IMR-90 (cell line): ENCODE measurements at regions not wholly inside any gene's neighbourhood (a gene's known extent, or its start where the extent isn't known, plus 50 kb on each side); places are given as distances from the start of the nearest gene placed in this dataset.

Source experiments
- ATAC-seq: fragments of 200-7000 bp; cut with Tn5 transposase; 2 replicates; pipeline ENCODE4 v1.9.1; 2020; ENCODE audit warnings: low read depth, mild to moderate bottlenecking, moderate library complexity
- BruUV-seq: library from RNA; stranded (reverse); fragments of 400-500 nt; replicated peaks from 2 replicates; lab custom pipeline; 2021; lab: Mats Ljungman, UMichigan
- CTCF ChIA-PET: fragments of 300-600 bp; formaldehyde crosslinking; extraction: SDS; loops from one replicate; lab custom pipeline; 2021; ENCODE audit warnings: antibody characterized with exemption; lab: Yijun Ruan, JAX
- POLR2A ChIA-PET: fragments of 300-600 bp; sonication (Branson Sonifier 250); formaldehyde crosslinking; loops from one replicate; lab custom pipeline; 2022; ENCODE audit warnings: antibody characterized with exemption; ENCODE audit not compliant: unreplicated experiment; lab: Charles Lee
- DNase-seq: peaks from one replicate; pipeline ENCODE4 v3.0.0; 2013
- H2AFZ ChIP-seq: replicated peaks from 2 replicates; pipeline ENCODE3; 2013; ENCODE audit warnings: low read length, mild to moderate bottlenecking; ENCODE audit not compliant: poor library complexity
- H2AK5ac ChIP-seq: 2 replicates; pipeline ENCODE4 v1.6.1; 2013; ENCODE audit warnings: low read depth, low read length, inconsistent platforms
- H2AK9ac ChIP-seq: replicated peaks from 2 replicates; pipeline ENCODE3; 2013; ENCODE audit warnings: mild to moderate bottlenecking, low read depth, low read length, moderate library complexity; ENCODE audit not compliant: poor library complexity
- H2BK120ac ChIP-seq: 2 replicates; pipeline ENCODE4 v1.6.1; 2013; ENCODE audit warnings: low read depth, low read length, inconsistent platforms
- H2BK15ac ChIP-seq: 3 replicates; pipeline ENCODE4 v1.6.1; 2013; ENCODE audit warnings: low read depth, low read length, inconsistent platforms
- H2BK20ac ChIP-seq: 2 replicates; pipeline ENCODE4 v1.6.1; 2013; ENCODE audit warnings: low read depth, mild to moderate bottlenecking, inconsistent platforms, low read length, moderate library complexity
- H2BK5ac ChIP-seq: 2 replicates; pipeline ENCODE4 v1.6.1; 2013; ENCODE audit warnings: mild to moderate bottlenecking, low read depth, low read length, inconsistent platforms; ENCODE audit not compliant: poor library complexity, severe bottlenecking
- H3K14ac ChIP-seq: replicated peaks from 2 replicates; pipeline ENCODE4 v1.6.1; 2013; ENCODE audit warnings: low read depth, low read length, inconsistent platforms
- H3K18ac ChIP-seq: 2 replicates; pipeline ENCODE4 v1.6.1; 2013; ENCODE audit warnings: low read depth, low read length, control low read depth
- H3K23ac ChIP-seq: 2 replicates; pipeline ENCODE4 v1.6.1; 2013; ENCODE audit warnings: low read depth, low read length, inconsistent platforms
- H3K27ac ChIP-seq: 2 replicates; pipeline ENCODE4 v1.5.1; 2013; ENCODE audit warnings: mild to moderate bottlenecking, control low read depth, low read length; ENCODE audit not compliant: insufficient read depth
- H3K27me3 ChIP-seq: 2 replicates; pipeline ENCODE4 v1.6.1; 2013; ENCODE audit warnings: low read length; ENCODE audit not compliant: control insufficient read depth, insufficient read depth
- H3K36me3 ChIP-seq: 2 replicates; pipeline ENCODE4 v1.6.1; 2013; ENCODE audit warnings: low read length, mixed read lengths; ENCODE audit not compliant: control insufficient read depth, insufficient read depth
- H3K4ac ChIP-seq: 2 replicates; pipeline ENCODE4 v1.6.1; 2013; ENCODE audit warnings: low read depth, low read length, inconsistent platforms
- H3K4me1 ChIP-seq: 2 replicates; pipeline ENCODE4 v1.6.1; 2013; ENCODE audit warnings: low read length, mixed read lengths; ENCODE audit not compliant: control insufficient read depth, insufficient read depth
- H3K4me2 ChIP-seq: 2 replicates; pipeline ENCODE4 v1.6.1; 2013; ENCODE audit warnings: low read depth, mild to moderate bottlenecking, control low read depth, low read length, moderate library complexity
- H3K4me3 ChIP-seq: 2 replicates; pipeline ENCODE4 v1.5.1; 2013; ENCODE audit warnings: low read depth, mild to moderate bottlenecking, control low read depth, low read length, moderate library complexity; ENCODE audit not compliant: insufficient read depth
- H3K56ac ChIP-seq: 2 replicates; pipeline ENCODE4 v1.6.1; 2013; ENCODE audit warnings: low read length, inconsistent platforms; ENCODE audit not compliant: insufficient read depth; ENCODE audit errors: extremely low read depth
- H3K79me1 ChIP-seq, 2 experiments: 2 replicates each; pipeline ENCODE4 v1.6.1; 2013; ENCODE audit warnings: low read length in 2 of 2, inconsistent platforms in 1 of 2, low read depth in 1 of 2
- H3K9ac ChIP-seq: 2 replicates; pipeline ENCODE4 v1.6.1; 2013; ENCODE audit warnings: low read depth, low read length, control low read depth
- H3K9me1 ChIP-seq: 2 replicates; pipeline ENCODE4 v1.6.1; 2013; ENCODE audit warnings: low read length, inconsistent platforms; ENCODE audit not compliant: insufficient read depth
- H3K9me3 ChIP-seq: 2 replicates; pipeline ENCODE4 v1.6.1; 2013; ENCODE audit warnings: low read length; ENCODE audit not compliant: control insufficient read depth, insufficient read depth
- H4K20me1 ChIP-seq: 2 replicates; pipeline ENCODE4 v1.6.1; 2013; ENCODE audit warnings: low read length, inconsistent platforms; ENCODE audit not compliant: insufficient read depth
- H4K5ac ChIP-seq: 2 replicates; pipeline ENCODE4 v1.6.1; 2013; ENCODE audit warnings: mild to moderate bottlenecking, low read depth, low read length, control low read depth
- H4K8ac ChIP-seq, 2 experiments: 2 replicates each; pipeline ENCODE4 v1.6.1; 2013; ENCODE audit warnings: low read depth in 2 of 2, low read length in 2 of 2, control low read depth in 1 of 2, inconsistent platforms in 1 of 2
- H4K91ac ChIP-seq: 2 replicates; pipeline ENCODE4 v1.6.1; 2013; ENCODE audit warnings: low read depth, low read length, inconsistent platforms; ENCODE audit not compliant: insufficient read depth
- CEBPB ChIP-seq: IDR thresholded peaks from 2 replicates; pipeline ENCODE4 v1.6.1; 2012; ENCODE audit warnings: low read depth, low read length, improper control_type of control experiment
- CTCF ChIP-seq: conservative IDR thresholded peaks from 2 replicates; pipeline ENCODE4 v1.5.1; 2012; ENCODE audit warnings: mild to moderate bottlenecking, low read depth, low read length, improper control_type of control experiment
- FOS ChIP-seq: fragments of 150-350 bp; IDR thresholded peaks from 2 replicates; pipeline ENCODE4 v1.6.1; 2016; ENCODE audit warnings: low read depth, low read length
- MAFK ChIP-seq: IDR thresholded peaks from 2 replicates; pipeline ENCODE4 v1.6.1; 2012; ENCODE audit warnings: low read depth, low read length, improper control_type of control experiment
- NFE2L2 ChIP-seq: fragments of 150-350 bp; IDR thresholded peaks from 2 replicates; pipeline ENCODE4 v1.6.1; 2016; ENCODE audit warnings: low read depth, mild to moderate bottlenecking, low read length
- POLR2A ChIP-seq: IDR thresholded peaks from 2 replicates; pipeline ENCODE4 v1.6.1; 2012; ENCODE audit warnings: mild to moderate bottlenecking, low read depth, low read length
- RCOR1 ChIP-seq: IDR thresholded peaks from 2 replicates; pipeline ENCODE4 v1.6.1; 2012; ENCODE audit warnings: mild to moderate bottlenecking, low read length, improper control_type of control experiment; ENCODE audit not compliant: insufficient replicate concordance
- RFX5 ChIP-seq: IDR thresholded peaks from 2 replicates; pipeline ENCODE4 v1.8.0; 2012; ENCODE audit warnings: low read depth, mild to moderate bottlenecking, low read length, moderate library complexity
- USF2 ChIP-seq: fragments of 150-350 bp; IDR thresholded peaks from 2 replicates; pipeline ENCODE4 v1.6.1; 2017; ENCODE audit warnings: mild to moderate bottlenecking, antibody characterized with exemption, low read length, low read depth
- WGBS, 2 experiments: methylation state at CpG; one replicate each; pipeline versions ENCODE4 v1.1.5 to v1.1.7; 2013; ENCODE audit warnings: missing lambda C conversion rate in 2 of 2; ENCODE audit not compliant: insufficient read length in 1 of 2; ENCODE audit errors: extremely low coverage in 2 of 2; 5-methylcytosine and 5-hydroxymethylcytosine counted together
- dilution Hi-C: fragments of 300-500 bp; cut with HindIII; formaldehyde crosslinking; loops from one replicate; pipeline ENCODE4 v1.14.3; 2018; ENCODE audit warnings: low sequenced_read_pairs; ENCODE audit not compliant: unreplicated experiment
- in situ Hi-C: fragments of 300-500 bp; cut with MboI; formaldehyde crosslinking; loops from 3 replicates; pipeline ENCODE4 v1.14.3; 2019; ENCODE audit warnings: low sequenced_read_pairs, inconsistent platforms, mixed read lengths
- intact Hi-C: fragments of 100-400 bp; cut with micrococcal nuclease; formaldehyde crosslinking; loops from 2 replicates; pipeline ENCODE4 v1.10.0; 2022

- no TSS peak for BruUV-seq
- in situ Hi-C loops (no loop called here), intact Hi-C loops (no loop called here)
Observed at GRCh38 chr1:162937716-162938395, 76.9 kb upstream of the CCDC190 start.

More at GRCh38 chr1:162937716-162938395, 76.9 kb upstream of the CCDC190 start:
- no peak overlapping the region for H2BK20ac ChIP-seq
- H4K8ac ChIP-seq, result no peak overlapping the region
- H3K56ac ChIP-seq, result no peak overlapping the region
- no peak overlapping the region for H2AK9ac ChIP-seq
- no peak overlapping the region for H2BK5ac ChIP-seq
- TF ChIP-seq CTCF (no peak), NFE2L2 (no peak), USF2 (no peak), RCOR1 (no peak), FOS (no peak), POLR2A (no peak), MAFK (no peak), RFX5 (no peak), CEBPB (no peak)
- no peaks in the 10 kb centered on the region for H3K27me3 ChIP-seq
- H3K4ac ChIP-seq, result no peak overlapping the region
- H3K23ac ChIP-seq, result no peak overlapping the region
- H3K4me1 ChIP-seq, result no peaks in the 10 kb centered on the region; the same call in 1 of the 2 replicates
- DNase-seq, result no peak
- no peak overlapping the region for H2AFZ ChIP-seq
- H2BK15ac ChIP-seq, result no peak overlapping the region
- ChIA-PET CTCF (no interaction called here), POLR2A (no interaction called here)
- H4K5ac ChIP-seq, result no peak overlapping the region
- no peak overlapping the region for H3K9ac ChIP-seq
- no peaks in the 10 kb centered on the region for H3K36me3 ChIP-seq
- H3K14ac ChIP-seq, result no peak overlapping the region
- H2AK5ac ChIP-seq, result no peak overlapping the region
- no peak overlapping the region for H3K18ac ChIP-seq
- no peaks in the 10 kb centered on the region for H3K79me1 ChIP-seq
- no peak overlapping the region for H3K4me2 ChIP-seq
- no peaks in the 10 kb centered on the region for H3K9me3 ChIP-seq
- H3K27ac ChIP-seq, result no peak overlapping the region
- H4K91ac ChIP-seq, result no peak overlapping the region
- no peak overlapping the region for H2BK120ac ChIP-seq
- dilution Hi-C loops, result no loop called here
- no peak for ATAC-seq
- no peaks in the 10 kb centered on the region for H4K20me1 ChIP-seq
- WGBS, 2 experiments, result no CpG with 5 or more reads among the region's 5 CpGs
- no peaks in the 10 kb centered on the region for H3K9me1 ChIP-seq
- no peak overlapping the region for H3K4me3 ChIP-seq
